H9 (cell line): ENCODE measurements at regions not wholly inside any gene's neighbourhood (a gene's known extent, or its start where the extent isn't known, plus 50 kb on each side); places are given as distances from the start of the nearest gene placed in this dataset.

Source experiments
- DNase-seq: peaks from one replicate; pipeline ENCODE4 v3.0.0-alpha.2; 2017
- H2AFZ ChIP-seq: one replicate; pipeline ENCODE4 v1.6.1; 2013; ENCODE audit warnings: mild to moderate bottlenecking, low read length, control low read depth, moderate library complexity
- H2AK5ac ChIP-seq: 2 replicates; pipeline ENCODE4 v1.6.1; 2013; ENCODE audit warnings: low read length, control low read depth, mixed read lengths; ENCODE audit not compliant: insufficient read length
- H2BK120ac ChIP-seq: one replicate; pipeline ENCODE4 v1.6.1; 2013; ENCODE audit warnings: low read depth, mild to moderate bottlenecking, low read length, control low read depth, inconsistent platforms; ENCODE audit not compliant: poor library complexity, severe bottlenecking
- H2BK12ac ChIP-seq: 2 replicates; pipeline ENCODE4 v1.6.1; 2013; ENCODE audit warnings: low read length, control low read depth, mixed read lengths, low read depth; ENCODE audit not compliant: insufficient read length
- H2BK15ac ChIP-seq: 2 replicates; pipeline ENCODE4 v1.6.1; 2013; ENCODE audit warnings: low read depth, low read length, control low read depth
- H2BK20ac ChIP-seq: one replicate; pipeline ENCODE4 v1.6.1; 2013; ENCODE audit warnings: low read depth, mild to moderate bottlenecking, low read length, control low read depth, inconsistent platforms; ENCODE audit not compliant: poor library complexity, severe bottlenecking
- H2BK5ac ChIP-seq: 2 replicates; pipeline ENCODE4 v1.6.1; 2013; ENCODE audit warnings: low read length, control low read depth, mixed read lengths; ENCODE audit not compliant: insufficient read length
- H3K14ac ChIP-seq: 2 replicates; pipeline ENCODE4 v1.6.1; 2013; ENCODE audit warnings: low read length, control low read depth; ENCODE audit not compliant: insufficient read depth
- H3K18ac ChIP-seq: 2 replicates; pipeline ENCODE4 v1.6.1; 2013; ENCODE audit warnings: low read depth, mild to moderate bottlenecking, mixed read lengths, low read length, control low read depth; ENCODE audit not compliant: insufficient read length
- H3K23ac ChIP-seq: 2 replicates; pipeline ENCODE4 v1.6.1; 2013; ENCODE audit warnings: low read length, control low read depth, mixed read lengths, low read depth; ENCODE audit not compliant: insufficient read length
- H3K23me2 ChIP-seq: 2 replicates; pipeline ENCODE4 v1.6.1; 2013; ENCODE audit warnings: low read depth, mild to moderate bottlenecking, mixed read lengths, low read length, control low read depth; ENCODE audit not compliant: insufficient read length, poor library complexity, severe bottlenecking
- H3K27ac ChIP-seq: 2 replicates; pipeline ENCODE4 v1.5.1; 2013; ENCODE audit warnings: low read length, control low read depth, mixed read lengths, low read depth; ENCODE audit not compliant: insufficient read length
- H3K27me3 ChIP-seq: 2 replicates; pipeline ENCODE4 v1.6.1; 2013; ENCODE audit warnings: low read length, control low read depth, inconsistent platforms; ENCODE audit not compliant: insufficient read depth
- H3K4ac ChIP-seq: 2 replicates; pipeline ENCODE4 v1.6.1; 2013; ENCODE audit warnings: low read depth, mild to moderate bottlenecking, control low read depth, inconsistent platforms, low read length, moderate library complexity
- H3K4me1 ChIP-seq: 2 replicates; pipeline ENCODE4 v1.6.1; 2013; ENCODE audit warnings: low read length, control low read depth, inconsistent platforms; ENCODE audit not compliant: insufficient read depth
- H3K4me2 ChIP-seq: 2 replicates; pipeline ENCODE4 v1.6.1; 2013; ENCODE audit warnings: low read length, control low read depth, mixed read lengths; ENCODE audit not compliant: insufficient read length, insufficient read depth
- H3K56ac ChIP-seq: 2 replicates; pipeline ENCODE4 v1.6.1; 2013; ENCODE audit warnings: low read depth, mild to moderate bottlenecking, mixed read lengths, low read length, control low read depth; ENCODE audit not compliant: insufficient read length
- H3K79me1 ChIP-seq: 2 replicates; pipeline ENCODE4 v1.6.1; 2013; ENCODE audit warnings: low read depth, mild to moderate bottlenecking, moderate library complexity, low read length, control low read depth, inconsistent platforms; ENCODE audit not compliant: insufficient read depth, poor library complexity, severe bottlenecking
- H3K79me2 ChIP-seq: 2 replicates; pipeline ENCODE4 v1.6.1; 2013; ENCODE audit warnings: low read length, control low read depth, inconsistent platforms; ENCODE audit not compliant: insufficient read depth
- H3K9ac ChIP-seq: 2 replicates; pipeline ENCODE4 v1.6.1; 2013; ENCODE audit warnings: low read length, control low read depth, mixed read lengths; ENCODE audit not compliant: insufficient read length; ENCODE audit errors: extremely low read depth
- H3K9me3 ChIP-seq: one replicate; pipeline ENCODE4 v1.6.1; 2013; ENCODE audit warnings: low read depth, low read length, inconsistent platforms; ENCODE audit not compliant: control insufficient read depth
- H3T11ph ChIP-seq: one replicate; pipeline ENCODE4 v1.6.1; 2013; ENCODE audit warnings: mild to moderate bottlenecking, low read length, control low read depth, inconsistent platforms
- H4K20me1 ChIP-seq: one replicate; pipeline ENCODE4 v1.6.1; 2013; ENCODE audit not compliant: control insufficient read depth, insufficient read length, insufficient read depth
- H4K5ac ChIP-seq: 2 replicates; pipeline ENCODE4 v1.6.1; 2013; ENCODE audit warnings: low read depth, mild to moderate bottlenecking, mixed read lengths, low read length, control low read depth; ENCODE audit not compliant: insufficient read length
- H4K8ac ChIP-seq: replicated peaks from 2 replicates; pipeline ENCODE4 v1.6.1; 2013; ENCODE audit warnings: low read length, control low read depth, mixed read lengths, low read depth; ENCODE audit not compliant: insufficient read length
- H4K91ac ChIP-seq: 2 replicates; pipeline ENCODE4 v1.6.1; 2013; ENCODE audit warnings: low read depth, mild to moderate bottlenecking, moderate library complexity, mixed read lengths, low read length, control low read depth; ENCODE audit not compliant: insufficient read length
- H3K27ac Mint-ChIP-seq, 3 experiments: 2 replicates in 2 of 3; 3 replicates in 1 of 3; pipeline ENCODE4 v1.8.0; 2020 to 2021; ENCODE audit warnings: mixed read lengths in 3 of 3, mild to moderate bottlenecking in 1 of 3, moderate library complexity in 1 of 3
- H3K27me3 Mint-ChIP-seq: 2 replicates; pipeline ENCODE4 v1.8.0; 2021; ENCODE audit warnings: low read depth, mild to moderate bottlenecking, moderate library complexity, mixed read lengths
- H3K36me3 Mint-ChIP-seq, 3 experiments: 2 replicates in 2 of 3; 3 replicates in 1 of 3; pipeline ENCODE4 v1.8.0; 2020 to 2021; ENCODE audit warnings: low read depth in 3 of 3, mixed read lengths in 3 of 3; ENCODE audit not compliant: insufficient read depth in 1 of 3
- H3K4me1 Mint-ChIP-seq, 2 experiments: 2 replicates each; pipeline ENCODE4 v1.8.0; 2020; ENCODE audit warnings: mixed read lengths in 2 of 2
- H3K4me3 Mint-ChIP-seq, 2 experiments: 2 replicates in 1 of 2; 3 replicates in 1 of 2; pipeline ENCODE4 v1.8.0; 2020 to 2021; ENCODE audit warnings: mild to moderate bottlenecking in 2 of 2, mixed read lengths in 2 of 2, moderate library complexity in 1 of 2
- H3K9me3 Mint-ChIP-seq, 2 experiments: 2 replicates in 1 of 2; 3 replicates in 1 of 2; pipeline ENCODE4 v1.8.0; 2020; ENCODE audit warnings: mild to moderate bottlenecking in 2 of 2, mixed read lengths in 2 of 2, moderate library complexity in 1 of 2
- WGBS: extraction: QIAGEN DNeasy Blood & Tissue Kit; methylation state at CpG from one replicate; pipeline ENCODE4 v1.1.7; 2013; ENCODE audit warnings: missing lambda C conversion rate, low lambda C conversion rate, mixed read lengths; ENCODE audit not compliant: insufficient read length; ENCODE audit errors: extremely low coverage; 5-methylcytosine and 5-hydroxymethylcytosine counted together
- TF ChIP-seq, protein P1 (sequence below): fragments of 200-600 bp; sonication (generic); conservative IDR thresholded peaks from 3 replicates; pipeline ENCODE4 v1.8.0; 2021; ENCODE audit warnings: antibody characterized with exemption, mild to moderate bottlenecking

- Histone ChIP-seq H3K4ac (no peak overlapping the region), H4K8ac (no peak overlapping the region), H2BK120ac (no peak overlapping the region), H2BK15ac (no peak overlapping the region), H2BK5ac (no peak overlapping the region), H3K27ac (no peak overlapping the region), H3K4me2 (no peak overlapping the region), H3K79me1 (no peaks in the 10 kb centered on the region), H2AK5ac (no peak overlapping the region), H3K56ac (no peak overlapping the region), H2BK20ac (no peak overlapping the region), H2AFZ (no peak overlapping the region), H3K9me3 (no peaks in the 10 kb centered on the region), H3K23me2 (no peaks in the 10 kb centered on the region), H4K91ac (no peak overlapping the region), H3K9ac (no peak overlapping the region), H4K5ac (no peak overlapping the region), H2BK12ac (no peak overlapping the region), H3K23ac (no peak overlapping the region), H3K79me2 (no peaks in the 10 kb centered on the region), H3K18ac (no peak overlapping the region), H3K14ac (no peak overlapping the region), H3K4me1 (no peaks in the 10 kb centered on the region), H4K20me1 (no peaks in the 10 kb centered on the region), H3T11ph (no peak overlapping the region), H3K27me3 (no peaks in the 10 kb centered on the region)
- H3K9me3 Mint-ChIP-seq = no peaks in the 10 kb centered on the region; a peak in 1 of 5 replicates
- no peaks in the 10 kb centered on the region for H3K36me3 Mint-ChIP-seq
- H3K4me3 Mint-ChIP-seq = no peak overlapping the region
- DNase-seq = no peak
- H3K27me3 Mint-ChIP-seq = no peaks in the 10 kb centered on the region
- H3K4me1 Mint-ChIP-seq = peaks cover 3% of the 10 kb centered on the region in 2 experiments; a peak in 1 of 4 replicates
- no peak overlapping the region for H3K27ac Mint-ChIP-seq
- TF ChIP-seq, protein P1, sequence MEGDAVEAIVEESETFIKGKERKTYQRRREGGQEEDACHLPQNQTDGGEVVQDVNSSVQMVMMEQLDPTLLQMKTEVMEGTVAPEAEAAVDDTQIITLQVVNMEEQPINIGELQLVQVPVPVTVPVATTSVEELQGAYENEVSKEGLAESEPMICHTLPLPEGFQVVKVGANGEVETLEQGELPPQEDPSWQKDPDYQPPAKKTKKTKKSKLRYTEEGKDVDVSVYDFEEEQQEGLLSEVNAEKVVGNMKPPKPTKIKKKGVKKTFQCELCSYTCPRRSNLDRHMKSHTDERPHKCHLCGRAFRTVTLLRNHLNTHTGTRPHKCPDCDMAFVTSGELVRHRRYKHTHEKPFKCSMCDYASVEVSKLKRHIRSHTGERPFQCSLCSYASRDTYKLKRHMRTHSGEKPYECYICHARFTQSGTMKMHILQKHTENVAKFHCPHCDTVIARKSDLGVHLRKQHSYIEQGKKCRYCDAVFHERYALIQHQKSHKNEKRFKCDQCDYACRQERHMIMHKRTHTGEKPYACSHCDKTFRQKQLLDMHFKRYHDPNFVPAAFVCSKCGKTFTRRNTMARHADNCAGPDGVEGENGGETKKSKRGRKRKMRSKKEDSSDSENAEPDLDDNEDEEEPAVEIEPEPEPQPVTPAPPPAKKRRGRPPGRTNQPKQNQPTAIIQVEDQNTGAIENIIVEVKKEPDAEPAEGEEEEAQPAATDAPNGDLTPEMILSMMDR = no peak
- WGBS = no CpG with 5 or more reads among the region's 1 CpG
These were observed 129.6 kb upstream of the PRLR start for GRCh38 chr5:35359859-35360258.
